Upper lobe of left lung (tissue), 6 donors: ENCODE measurements at regions not wholly inside any gene's neighbourhood (a gene's known extent, or its start where the extent isn't known, plus 50 kb on each side); places are given as distances from the start of the nearest gene placed in this dataset.

ENCODE experiments used
- ATAC-seq, 2 donors: fragments of 200-7000 bp; cut with Tn5 transposase; one replicate each; pipeline ENCODE4 v1.9.1; 2022; ENCODE audit warnings: mild to moderate bottlenecking in 2 of 2, moderate library complexity in 2 of 2; ENCODE audit not compliant: low FRiP score in 2 of 2
- DNase-seq, 2 donors: peaks; one replicate each; pipeline ENCODE4 v3.0.0-alpha.2; 2019 to 2020
- H3K27ac ChIP-seq, 4 donors: fragments of 200-600 bp; sonication (generic); one replicate each; pipeline ENCODE4 v1.5.1; 2016 to 2019
- H3K27me3 ChIP-seq, 4 donors: fragments of 200-600 bp; sonication (generic); one replicate each; pipeline ENCODE4 v1.5.1; 2017 to 2019
- H3K36me3 ChIP-seq, 4 donors: fragments of 200-600 bp; sonication (generic); one replicate each; pipeline ENCODE4 v1.5.1; 2016 to 2019
- H3K4me1 ChIP-seq, 4 donors: fragments of 200-600 bp; sonication (generic); one replicate each; pipeline ENCODE4 v1.5.1; 2018 to 2019
- H3K4me3 ChIP-seq, 4 donors: fragments of 200-600 bp; sonication (generic); one replicate each; pipeline ENCODE4 v1.5.1; 2017 to 2019; ENCODE audit warnings: mild to moderate bottlenecking in 2 of 4, moderate library complexity in 1 of 4
- H3K9me3 ChIP-seq, 4 donors: fragments of 200-600 bp; sonication (generic); one replicate each; pipeline ENCODE4 v1.5.1; 2018 to 2019
- EP300 ChIP-seq, 4 donors: sonication (generic); formaldehyde crosslinking; IDR thresholded peaks; one replicate each; pipeline ENCODE4 v1.5.1; 2017; ENCODE audit warnings: antibody characterized with exemption in 4 of 4, control low read depth in 2 of 4
- POLR2A ChIP-seq, 4 donors: fragments of 450-650 bp; IDR thresholded peaks; one replicate each; pipeline ENCODE4 v1.5.1; 2016 to 2017; ENCODE audit warnings: antibody characterized with exemption in 4 of 4, mild to moderate bottlenecking in 2 of 4
- POLR2AphosphoS5 ChIP-seq, 2 donors: sonication (generic); formaldehyde crosslinking; IDR thresholded peaks; one replicate each; pipeline ENCODE4 v1.5.1; 2017; ENCODE audit warnings: antibody characterized with exemption in 2 of 2
- WGBS, 2 donors: methylation state at CpG; one replicate each; pipeline ENCODE4 v1.1.5; 2017 to 2018; 5-methylcytosine and 5-hydroxymethylcytosine counted together
- TF ChIP-seq, protein P1 (sequence below), 6 experiments: fragments of 450-650 bp in 4 of 6; fragments of 200-600 bp in 2 of 6; sonication (generic) in 2 of 6; IDR thresholded peaks; one replicate each; pipeline ENCODE4 v1.5.1; 2016 to 2019; ENCODE audit warnings: antibody characterized with exemption in 6 of 6
- donor health status: DM: no; HTN: no; CAD: no; lungs with moderate emphysema.
- donor health status: DM: no; HTN: yes; CAD: no; lungs with severe emphysema.

DNA sequence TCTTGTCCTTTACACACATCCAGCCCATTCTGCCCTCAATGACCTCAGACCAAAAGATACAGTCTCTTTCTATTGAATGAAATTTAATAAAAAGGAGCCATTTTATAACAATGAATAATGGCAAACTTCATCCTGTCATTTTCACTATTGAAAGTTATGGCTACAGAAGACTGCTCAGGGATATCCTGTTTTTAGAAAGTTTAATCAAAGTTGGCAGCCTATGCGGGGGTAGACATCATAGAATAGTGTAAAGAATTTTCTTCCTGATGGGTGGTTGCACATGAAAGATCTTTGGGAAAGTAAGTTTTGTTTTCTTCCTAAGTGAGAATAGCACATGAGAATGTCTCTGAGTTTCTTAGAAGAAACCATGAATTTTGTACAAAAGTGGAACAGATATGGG is 670.4 kb upstream of the CDH6 start:
- DNase-seq: no peak
- Histone ChIP-seq H3K27me3 (no peaks in the 10 kb centered on the region), H3K36me3 (no peaks in the 10 kb centered on the region), H3K27ac (no peak overlapping the region), H3K9me3 (no peaks in the 10 kb centered on the region), H3K4me1 (no peaks in the 10 kb centered on the region), H3K4me3 (no peak overlapping the region)
- ATAC-seq: no peak
- TF ChIP-seq EP300 (IDR thresholded peaks at IDR 0.05) (no peak), POLR2AphosphoS5 (IDR thresholded peaks at IDR 0.05) (no peak), POLR2A (IDR thresholded peaks at IDR 0.05) (no peak)
- TF ChIP-seq, protein P1, sequence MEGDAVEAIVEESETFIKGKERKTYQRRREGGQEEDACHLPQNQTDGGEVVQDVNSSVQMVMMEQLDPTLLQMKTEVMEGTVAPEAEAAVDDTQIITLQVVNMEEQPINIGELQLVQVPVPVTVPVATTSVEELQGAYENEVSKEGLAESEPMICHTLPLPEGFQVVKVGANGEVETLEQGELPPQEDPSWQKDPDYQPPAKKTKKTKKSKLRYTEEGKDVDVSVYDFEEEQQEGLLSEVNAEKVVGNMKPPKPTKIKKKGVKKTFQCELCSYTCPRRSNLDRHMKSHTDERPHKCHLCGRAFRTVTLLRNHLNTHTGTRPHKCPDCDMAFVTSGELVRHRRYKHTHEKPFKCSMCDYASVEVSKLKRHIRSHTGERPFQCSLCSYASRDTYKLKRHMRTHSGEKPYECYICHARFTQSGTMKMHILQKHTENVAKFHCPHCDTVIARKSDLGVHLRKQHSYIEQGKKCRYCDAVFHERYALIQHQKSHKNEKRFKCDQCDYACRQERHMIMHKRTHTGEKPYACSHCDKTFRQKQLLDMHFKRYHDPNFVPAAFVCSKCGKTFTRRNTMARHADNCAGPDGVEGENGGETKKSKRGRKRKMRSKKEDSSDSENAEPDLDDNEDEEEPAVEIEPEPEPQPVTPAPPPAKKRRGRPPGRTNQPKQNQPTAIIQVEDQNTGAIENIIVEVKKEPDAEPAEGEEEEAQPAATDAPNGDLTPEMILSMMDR (IDR thresholded peaks at IDR 0.05): no peak
- WGBS, 2 donors: 48 to 65% methylated on average over 1 of the region's 1 CpG

DNA sequence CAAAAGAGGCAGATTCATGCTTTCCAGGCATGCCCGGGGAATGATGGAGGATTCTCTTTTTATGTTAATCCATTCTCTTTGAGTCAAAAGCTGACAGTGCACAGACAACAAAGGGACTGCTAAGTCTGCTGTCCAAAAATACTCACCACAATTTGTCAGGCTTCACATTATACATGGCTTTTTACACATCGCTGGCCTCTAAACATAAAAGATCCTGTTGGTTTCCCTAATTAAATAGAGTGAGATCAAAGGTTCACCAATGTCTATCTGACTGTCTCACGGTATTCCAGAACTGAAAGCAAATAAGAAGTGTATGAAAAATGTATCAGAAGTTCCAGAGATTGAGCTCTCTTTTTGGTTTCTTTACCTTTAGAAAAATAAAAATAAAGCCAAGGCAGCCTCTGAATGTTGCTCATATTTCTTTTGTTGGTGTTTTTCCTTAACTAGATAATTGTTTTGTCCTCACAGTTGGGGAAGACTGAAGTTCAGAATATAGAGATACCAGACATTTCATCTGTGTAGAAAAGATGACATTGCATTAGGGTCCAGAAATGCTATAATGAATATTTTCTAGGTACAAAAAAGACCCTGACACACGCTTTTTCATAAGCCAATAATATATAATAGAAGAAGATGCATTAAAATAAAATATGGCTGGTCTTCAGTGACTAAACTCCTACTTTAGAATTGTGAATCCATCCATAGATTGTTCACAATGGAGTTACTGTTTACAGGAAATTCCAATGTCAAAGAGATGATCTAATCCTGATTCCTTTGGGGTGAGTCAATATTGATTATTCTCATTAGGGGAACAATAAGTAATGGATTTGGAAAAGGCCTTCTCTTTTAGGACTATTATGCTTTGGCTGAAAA is 688.2 kb upstream of the CDH6 start:
- no peaks in the 10 kb centered on the region for H3K27me3 ChIP-seq
- no peak for TF ChIP-seq POLR2A (IDR thresholded peaks at IDR 0.05)
- TF ChIP-seq EP300 (IDR thresholded peaks at IDR 0.05): no peak
- WGBS, 2 donors: 53 to 64% methylated on average over 4 of the region's 4 CpGs
- ATAC-seq (no peak), DNase-seq (no peak)
- no peak overlapping the region for H3K4me3 ChIP-seq
- H3K27ac ChIP-seq: no peak overlapping the region
- H3K9me3 ChIP-seq: no peaks in the 10 kb centered on the region
- H3K36me3 ChIP-seq: no peaks in the 10 kb centered on the region
- H3K4me1 ChIP-seq: no peaks in the 10 kb centered on the region

DNA sequence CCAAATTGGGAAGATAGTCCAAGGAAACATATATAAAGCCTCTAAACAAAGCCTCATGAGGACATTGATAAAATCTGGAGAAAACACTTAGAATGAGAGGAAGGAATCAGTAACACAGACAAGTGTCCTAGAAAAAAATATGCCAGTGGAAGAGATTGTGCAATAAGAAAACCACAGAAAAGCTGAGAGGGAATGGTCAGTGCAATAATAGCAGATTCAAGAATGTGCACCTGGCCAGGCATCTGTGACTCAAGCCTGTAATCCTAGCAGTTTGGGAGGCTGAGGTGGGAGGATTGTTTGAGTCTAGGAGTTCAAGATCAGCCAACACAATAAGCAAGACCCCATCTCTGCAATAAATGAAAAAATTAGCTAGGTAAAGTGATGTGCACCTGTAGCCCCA is 691.2 kb upstream of the CDH6 start:
- no peak for TF ChIP-seq POLR2AphosphoS5 (IDR thresholded peaks at IDR 0.05)
- no peak for TF ChIP-seq POLR2A (IDR thresholded peaks at IDR 0.05)
- TF ChIP-seq, protein P1 (IDR thresholded peaks at IDR 0.05): no peak
- no peak for TF ChIP-seq EP300 (IDR thresholded peaks at IDR 0.05)
- no peaks in the 10 kb centered on the region for H3K4me1 ChIP-seq
- DNase-seq: no peak
- no peaks in the 10 kb centered on the region for H3K36me3 ChIP-seq
- H3K27ac ChIP-seq: no peak overlapping the region
- no peak overlapping the region for H3K4me3 ChIP-seq
- H3K27me3 ChIP-seq: no peaks in the 10 kb centered on the region
- no peak for ATAC-seq
- no peaks in the 10 kb centered on the region for H3K9me3 ChIP-seq

DNA sequence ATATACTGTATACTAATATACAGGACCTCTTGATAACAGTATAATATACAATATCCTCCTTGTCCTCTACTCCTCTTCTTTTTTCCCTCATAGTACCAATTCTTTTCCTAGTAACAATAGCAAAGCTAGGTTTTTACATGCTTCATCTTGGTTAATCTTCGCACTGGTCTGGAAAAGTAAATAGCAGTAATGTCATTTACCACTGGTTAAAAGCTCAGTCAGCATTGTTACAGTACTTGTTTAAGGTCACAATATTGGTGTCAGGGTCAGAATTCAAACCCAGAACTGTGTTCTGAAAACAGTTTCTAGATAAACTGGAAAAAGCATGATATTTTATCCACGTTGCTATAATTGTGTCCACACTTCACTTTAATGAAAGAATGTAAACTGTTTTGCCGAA is 692.4 kb upstream of the CDH6 start:
- Histone ChIP-seq H3K4me3 (no peak overlapping the region), H3K27ac (no peak overlapping the region), H3K4me1 (no peaks in the 10 kb centered on the region), H3K36me3 (no peaks in the 10 kb centered on the region), H3K27me3 (no peaks in the 10 kb centered on the region), H3K9me3 (no peaks in the 10 kb centered on the region)
- TF ChIP-seq EP300 (IDR thresholded peaks at IDR 0.05) (no peak), POLR2AphosphoS5 (IDR thresholded peaks at IDR 0.05) (no peak), POLR2A (IDR thresholded peaks at IDR 0.05) (no peak)
- TF ChIP-seq, protein P1 (IDR thresholded peaks at IDR 0.05): no peak
- no peak for DNase-seq
- WGBS, 2 donors: 62 to 66% methylated on average over 3 of the region's 3 CpGs
- ATAC-seq: no peak

DNA sequence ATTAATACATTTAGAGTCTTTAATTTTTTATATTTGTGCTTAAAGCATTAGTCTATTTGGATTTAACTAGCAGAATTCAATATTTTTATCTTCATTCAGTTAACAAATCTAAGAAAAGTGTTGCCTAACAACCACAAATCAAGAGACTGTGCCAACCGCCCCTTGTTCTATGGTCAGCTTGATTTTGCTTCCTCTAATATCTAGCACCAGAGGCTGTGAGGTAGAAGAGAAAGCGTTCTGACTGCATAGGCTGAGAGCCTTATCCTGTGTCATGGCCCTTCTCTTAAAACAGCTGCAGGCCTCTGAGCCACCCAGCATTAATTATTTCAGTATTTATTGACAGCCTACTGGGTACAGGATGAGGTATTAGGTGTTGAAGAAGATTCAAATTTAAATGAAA is 693.0 kb upstream of the CDH6 start:
- Histone ChIP-seq H3K27ac (no peak overlapping the region), H3K4me1 (no peaks in the 10 kb centered on the region), H3K9me3 (no peaks in the 10 kb centered on the region), H3K4me3 (no peak overlapping the region), H3K36me3 (no peaks in the 10 kb centered on the region), H3K27me3 (no peaks in the 10 kb centered on the region)
- ATAC-seq: no peak
- DNase-seq: no peak
- WGBS, 2 donors: 79 to 82% methylated on average over 2 of the region's 2 CpGs
- no peak for TF ChIP-seq POLR2A (IDR thresholded peaks at IDR 0.05)
- TF ChIP-seq EP300 (IDR thresholded peaks at IDR 0.05): no peak
- no peak for TF ChIP-seq POLR2AphosphoS5 (IDR thresholded peaks at IDR 0.05)
- TF ChIP-seq, protein P1 (IDR thresholded peaks at IDR 0.05): no peak
